Chondrocyte (in vitro differentiated cells): ENCODE measurements at regions not wholly inside any gene's neighbourhood (a gene's known extent, or its start where the extent isn't known, plus 50 kb on each side); places are given as distances from the start of the nearest gene placed in this dataset.
A peak's percentile ranks its signal among the peaks of the same experiment; 100 is the strongest.

Source experiments
- DNase-seq: peaks from one replicate; pipeline ENCODE4 v3.0.0; 2021; ENCODE audit warnings: mixed read lengths, low spot score
- H3K27ac Mint-ChIP-seq: one replicate; pipeline ENCODE4 v1.8.0; 2021; ENCODE audit warnings: mild to moderate bottlenecking, moderate library complexity, mixed read lengths; ENCODE audit not compliant: unreplicated experiment
- H3K27me3 Mint-ChIP-seq: 2 replicates; pipeline ENCODE4 v1.8.0; 2021; ENCODE audit warnings: low read depth, mixed read lengths
- H3K36me3 Mint-ChIP-seq: 2 replicates; pipeline ENCODE4 v1.8.0; 2021; ENCODE audit warnings: low read depth, mixed read lengths
- H3K4me1 Mint-ChIP-seq: 2 replicates; pipeline ENCODE4 v1.8.0; 2021; ENCODE audit warnings: low read depth, mild to moderate bottlenecking, mixed read lengths
- H3K4me3 Mint-ChIP-seq: one replicate; pipeline ENCODE4 v1.8.0; 2021; ENCODE audit warnings: mild to moderate bottlenecking, moderate library complexity, mixed read lengths; ENCODE audit not compliant: unreplicated experiment
- H3K9me3 Mint-ChIP-seq: 2 replicates; pipeline ENCODE4 v1.8.0; 2021; ENCODE audit warnings: low read depth, mixed read lengths
- CTCF ChIP-seq: fragments of 200-600 bp; sonication (generic); IDR thresholded peaks from 2 replicates; pipeline ENCODE4 v1.5.0; 2021; ENCODE audit warnings: antibody characterized with exemption, mild to moderate bottlenecking, moderate library complexity

- Mint-ChIP-seq H3K9me3 (no peaks in the 10 kb centered on the region), H3K27me3 (no peaks in the 10 kb centered on the region), H3K4me3 (no peak overlapping the region), H3K27ac (no peak overlapping the region), H3K4me1 (no peaks in the 10 kb centered on the region), H3K36me3 (no peaks in the 10 kb centered on the region)
- TF ChIP-seq CTCF = no peak
- no peak for DNase-seq
Measured at GRCh38 chr1:101455166-101455565, 218.3 kb downstream of the S1PR1 start.

GRCh38 chr1:101460739-101461138 lies 223.9 kb downstream of the S1PR1 start:
- Mint-ChIP-seq H3K4me1 (no peaks in the 10 kb centered on the region), H3K9me3 (peaks cover 8% of the 10 kb centered on the region), H3K36me3 (no peaks in the 10 kb centered on the region), H3K4me3 (no peak overlapping the region), H3K27ac (no peak overlapping the region), H3K27me3 (no peaks in the 10 kb centered on the region)
- TF ChIP-seq CTCF = no peak
- DNase-seq = no peak

- Mint-ChIP-seq H3K36me3 (no peaks in the 10 kb centered on the region), H3K27me3 (no peaks in the 10 kb centered on the region), H3K27ac (no peak overlapping the region), H3K9me3 (peaks cover 8% of the 10 kb centered on the region), H3K4me3 (no peak overlapping the region), H3K4me1 (no peaks in the 10 kb centered on the region)
- DNase-seq = no peak
- no peak for TF ChIP-seq CTCF
Measured at GRCh38 chr1:101463195-101463594, 226.4 kb downstream of the S1PR1 start.

- Mint-ChIP-seq H3K9me3 (peaks cover 16% of the 10 kb centered on the region), H3K27me3 (no peaks in the 10 kb centered on the region), H3K4me3 (no peak overlapping the region), H3K27ac (no peak overlapping the region), H3K4me1 (no peaks in the 10 kb centered on the region), H3K36me3 (no peaks in the 10 kb centered on the region)
- no peak for DNase-seq
- TF ChIP-seq CTCF = no peak
Measured at GRCh38 chr1:101465941-101466340, 229.1 kb downstream of the S1PR1 start.

GRCh38 chr1:101474039-101474665 lies 237.3 kb downstream of the S1PR1 start:
- Mint-ChIP-seq H3K36me3 (no peaks in the 10 kb centered on the region), H3K27me3 (peaks cover 4% of the 10 kb centered on the region), H3K4me3 (no peak overlapping the region), H3K9me3 (peaks cover 24% of the 10 kb centered on the region), H3K4me1 (no peaks in the 10 kb centered on the region), H3K27ac (no peak overlapping the region)
- DNase-seq = no peak
- peak; percentile 48 for TF ChIP-seq CTCF
